Liver (tissue), 8 donors: ENCODE measurements at regions not wholly inside any gene's neighbourhood (a gene's known extent, or its start where the extent isn't known, plus 50 kb on each side); places are given as distances from the start of the nearest gene placed in this dataset.
"Not testable (repeated sequence)": the region's sequence is repeated elsewhere in the genome, so short reads cannot be mapped to it uniquely, and the experiment has no call there.

Experiments used
- DNase-seq: peaks from one replicate; pipeline ENCODE4 v3.0.0-alpha.2; 2017; ENCODE audit warnings: low spot score
- H3K27ac ChIP-seq, 2 donors: one replicate each; pipeline ENCODE4 v1.7.0; 2013; ENCODE audit warnings: inconsistent platforms in 2 of 2, low read length in 2 of 2, control low read depth in 1 of 2, low read depth in 1 of 2, mild to moderate bottlenecking in 1 of 2
- H3K27me3 ChIP-seq, 4 donors: one replicate each; pipeline versions ENCODE4 v1.6.1 to v1.7.0; 2013; ENCODE audit warnings: low read length in 3 of 4, inconsistent platforms in 1 of 4, mild to moderate bottlenecking in 1 of 4, moderate library complexity in 1 of 4; ENCODE audit not compliant: control insufficient read depth in 4 of 4, insufficient read depth in 4 of 4
- H3K36me3 ChIP-seq, 4 donors: one replicate each; pipeline versions ENCODE4 v1.6.1 to v1.7.0; 2013; ENCODE audit warnings: low read length in 3 of 4, mild to moderate bottlenecking in 3 of 4, low read depth in 1 of 4, moderate library complexity in 1 of 4; ENCODE audit not compliant: control insufficient read depth in 4 of 4, insufficient read depth in 3 of 4
- H3K4me1 ChIP-seq, 4 donors: one replicate each; pipeline versions ENCODE4 v1.6.1 to v1.7.0; 2013; ENCODE audit warnings: low read length in 3 of 4, mild to moderate bottlenecking in 3 of 4, moderate library complexity in 1 of 4; ENCODE audit not compliant: control insufficient read depth in 4 of 4, insufficient read depth in 4 of 4
- H3K4me3 ChIP-seq, 3 donors: one replicate each; pipeline versions ENCODE4 v1.6.1 to v1.7.0; 2013; ENCODE audit warnings: low read length in 3 of 3, control low read depth in 1 of 3, low read depth in 1 of 3, mild to moderate bottlenecking in 1 of 3
- H3K9ac ChIP-seq, 2 donors: one replicate each; pipeline ENCODE4 v1.7.0; 2013; ENCODE audit warnings: low read length in 2 of 2, mild to moderate bottlenecking in 2 of 2, moderate library complexity in 2 of 2, control low read depth in 1 of 2, low read depth in 1 of 2
- H3K9me3 ChIP-seq, 4 donors: one replicate each; pipeline versions ENCODE4 v1.6.1 to v1.7.0; 2013; ENCODE audit warnings: low read length in 3 of 4; ENCODE audit not compliant: control insufficient read depth in 4 of 4
- ATF3 ChIP-seq: IDR thresholded peaks from 2 replicates; pipeline ENCODE4 v1.6.1; 2016; ENCODE audit warnings: antibody characterized with exemption
- CTCF ChIP-seq: fragments of 150-350 bp; IDR thresholded peaks from 2 replicates; pipeline ENCODE4 v1.5.1; 2017; ENCODE audit warnings: improper control_type of control experiment, low read depth, low read length; ENCODE audit not compliant: missing input control
- EGR1 ChIP-seq, 2 donors: IDR thresholded peaks; 2 replicates each; pipeline ENCODE4 v1.6.1; 2016 to 2018; ENCODE audit warnings: antibody characterized with exemption in 2 of 2, low read depth in 2 of 2
- FOXA1 ChIP-seq: IDR thresholded peaks from 2 replicates; pipeline ENCODE4 v1.6.1; 2016; ENCODE audit warnings: antibody characterized with exemption
- FOXA2 ChIP-seq: IDR thresholded peaks from 2 replicates; pipeline ENCODE4 v1.6.1; 2016; ENCODE audit warnings: antibody characterized with exemption
- GABPA ChIP-seq, 2 donors: IDR thresholded peaks in 1 of 2; conservative IDR thresholded peaks in 1 of 2; 2 replicates each; pipeline ENCODE4 v1.6.1; 2016; ENCODE audit warnings: antibody characterized with exemption in 2 of 2, mild to moderate bottlenecking in 1 of 2, moderate library complexity in 1 of 2
- HNF4A ChIP-seq, 2 donors: conservative IDR thresholded peaks; 2 replicates each; pipeline ENCODE4 v1.6.1; 2016; ENCODE audit warnings: antibody characterized with exemption in 2 of 2, mild to moderate bottlenecking in 2 of 2
- HNF4G ChIP-seq: IDR thresholded peaks from 2 replicates; pipeline ENCODE4 v1.6.1; 2016; ENCODE audit warnings: antibody characterized with exemption
- JUND ChIP-seq, 2 donors: IDR thresholded peaks; 2 replicates each; pipeline ENCODE4 v1.6.1; 2016; ENCODE audit warnings: antibody characterized with exemption in 2 of 2
- MAX ChIP-seq: IDR thresholded peaks from 2 replicates; pipeline ENCODE4 v1.6.1; 2016; ENCODE audit warnings: antibody characterized with exemption
- NR2F2 ChIP-seq: IDR thresholded peaks from 2 replicates; pipeline ENCODE4 v1.6.1; 2016; ENCODE audit warnings: antibody characterized with exemption
- RAD21 ChIP-seq, 2 donors: IDR thresholded peaks; 2 replicates each; pipeline ENCODE4 v1.6.1; 2016; ENCODE audit warnings: antibody characterized with exemption in 2 of 2, mild to moderate bottlenecking in 2 of 2
- RXRA ChIP-seq, 2 donors: IDR thresholded peaks; 2 replicates each; pipeline ENCODE4 v1.6.1; 2017 to 2018; ENCODE audit warnings: antibody characterized with exemption in 2 of 2, mild to moderate bottlenecking in 1 of 2
- SP1 ChIP-seq: IDR thresholded peaks from 2 replicates; pipeline ENCODE4 v1.6.1; 2018; ENCODE audit warnings: antibody characterized with exemption, mild to moderate bottlenecking
- TAF1 ChIP-seq: conservative IDR thresholded peaks from 2 replicates; pipeline ENCODE4 v1.6.1; 2016; ENCODE audit warnings: antibody characterized with exemption, mild to moderate bottlenecking
- YY1 ChIP-seq: IDR thresholded peaks from 2 replicates; pipeline ENCODE4 v1.6.1; 2016; ENCODE audit warnings: antibody characterized with exemption, mild to moderate bottlenecking
- WGBS: extraction: QIAGEN DNeasy Blood & Tissue Kit; methylation state at CpG from one replicate; pipeline ENCODE4 v1.1.7; 2013; 5-methylcytosine and 5-hydroxymethylcytosine counted together
- TF ChIP-seq, protein P1 (sequence below): IDR thresholded peaks from 2 replicates; pipeline ENCODE4 v1.6.1; 2016; ENCODE audit warnings: antibody characterized with exemption
- donor health status: healthy.
- donor health status: healthy.
- donor health status: healthy.
- donor health status: healthy.
- donor health status: healthy.

DNA sequence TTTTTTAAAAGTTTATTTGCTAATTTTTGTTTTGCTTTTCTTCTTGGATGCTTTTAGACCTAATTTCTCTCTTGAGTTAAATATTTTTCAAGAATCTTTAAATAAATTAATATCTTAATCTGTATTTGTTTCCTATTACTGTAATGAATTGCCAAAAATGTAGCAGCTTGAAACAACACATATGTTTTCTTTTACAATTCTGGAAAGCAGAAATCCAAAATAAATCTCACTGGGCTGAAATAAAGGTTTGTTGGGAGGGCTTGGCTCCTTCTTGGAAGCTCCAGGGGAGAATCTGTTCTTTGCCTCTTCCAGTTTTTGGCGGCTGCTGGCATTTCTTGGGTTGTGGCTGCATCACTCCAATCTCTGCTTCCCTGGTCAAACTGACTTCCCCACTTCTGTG, 658.1 kb upstream of the ARRDC3 start:
- no peak for DNase-seq
- H3K9ac ChIP-seq, result no peak overlapping the region
- H3K4me1 ChIP-seq, result no peaks in the 10 kb centered on the region
- no peaks in the 10 kb centered on the region for H3K9me3 ChIP-seq
- no peaks in the 10 kb centered on the region for H3K27me3 ChIP-seq
- H3K4me3 ChIP-seq, result no peak overlapping the region
- H3K36me3 ChIP-seq, result no peaks in the 10 kb centered on the region
- TF ChIP-seq FOXA2 (no peak), RXRA (IDR thresholded peaks at IDR 0.05) (no peak), EGR1 (IDR thresholded peaks at IDR 0.05; ENCODE audit: low read depth in 2 of 2) (no peak), RAD21 (IDR thresholded peaks at IDR 0.05) (no peak), MAX (no peak), CTCF (no peak), HNF4A (conservative IDR thresholded peaks at IDR 0.05) (no peak), GABPA (IDR thresholded peaks at IDR 0.05 in 1 of 2, conservative IDR thresholded peaks at IDR 0.05 in 1 of 2) (no peak), YY1 (no peak), FOXA1 (no peak), NR2F2 (no peak), JUND (IDR thresholded peaks at IDR 0.05) (no peak), SP1 (no peak), HNF4G (no peak)
- TF ChIP-seq, protein P1, sequence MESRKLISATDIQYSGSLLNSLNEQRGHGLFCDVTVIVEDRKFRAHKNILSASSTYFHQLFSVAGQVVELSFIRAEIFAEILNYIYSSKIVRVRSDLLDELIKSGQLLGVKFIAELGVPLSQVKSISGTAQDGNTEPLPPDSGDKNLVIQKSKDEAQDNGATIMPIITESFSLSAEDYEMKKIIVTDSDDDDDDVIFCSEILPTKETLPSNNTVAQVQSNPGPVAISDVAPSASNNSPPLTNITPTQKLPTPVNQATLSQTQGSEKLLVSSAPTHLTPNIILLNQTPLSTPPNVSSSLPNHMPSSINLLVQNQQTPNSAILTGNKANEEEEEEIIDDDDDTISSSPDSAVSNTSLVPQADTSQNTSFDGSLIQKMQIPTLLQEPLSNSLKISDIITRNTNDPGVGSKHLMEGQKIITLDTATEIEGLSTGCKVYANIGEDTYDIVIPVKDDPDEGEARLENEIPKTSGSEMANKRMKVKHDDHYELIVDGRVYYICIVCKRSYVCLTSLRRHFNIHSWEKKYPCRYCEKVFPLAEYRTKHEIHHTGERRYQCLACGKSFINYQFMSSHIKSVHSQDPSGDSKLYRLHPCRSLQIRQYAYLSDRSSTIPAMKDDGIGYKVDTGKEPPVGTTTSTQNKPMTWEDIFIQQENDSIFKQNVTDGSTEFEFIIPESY, result no peak
- WGBS, result 82% methylated on average over 1 of the region's 1 CpG
- H3K27ac ChIP-seq, result no peak overlapping the region

GRCh38 chr5:92029792-92030191, 646.7 kb upstream of the ARRDC3 start:
- H3K27me3 ChIP-seq, DNase-seq, H3K9ac ChIP-seq, H3K4me1 ChIP-seq, H3K27ac ChIP-seq, H3K4me3 ChIP-seq, H3K9me3 ChIP-seq, H3K36me3 ChIP-seq: not testable (repeated sequence)
- 91% methylated on average over 2 of the region's 2 CpGs for WGBS

DNA sequence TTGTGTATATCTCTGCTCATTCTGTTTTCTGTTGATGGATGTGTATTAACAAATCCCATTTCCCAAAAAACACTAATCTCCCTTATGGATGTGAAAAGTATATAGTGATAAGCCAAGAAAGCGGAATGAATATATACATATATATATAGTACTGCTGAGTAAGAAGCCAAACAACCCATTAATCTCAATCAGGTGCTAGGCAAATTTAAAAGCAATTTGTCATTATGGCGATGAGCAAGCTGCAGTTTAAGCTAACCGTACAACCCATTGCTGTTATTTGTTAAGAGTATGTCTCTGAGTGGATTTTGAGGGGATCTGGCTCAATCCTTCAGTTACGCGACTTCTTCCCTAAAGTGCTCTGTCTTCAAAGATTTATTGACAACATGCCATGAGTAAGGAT, 640.4 kb upstream of the ARRDC3 start:
- H3K27ac ChIP-seq, result no peak overlapping the region
- no peaks in the 10 kb centered on the region for H3K36me3 ChIP-seq
- H3K27me3 ChIP-seq, result no peaks in the 10 kb centered on the region
- no peaks in the 10 kb centered on the region for H3K9me3 ChIP-seq
- no peak for TF ChIP-seq CTCF
- no peak for TF ChIP-seq TAF1
- TF ChIP-seq, protein P1, result no peak
- TF ChIP-seq NR2F2, result no peak
- TF ChIP-seq YY1, result no peak
- TF ChIP-seq RXRA (IDR thresholded peaks at IDR 0.05), result no peak
- no peak for TF ChIP-seq GABPA (IDR thresholded peaks at IDR 0.05 in 1 of 2, conservative IDR thresholded peaks at IDR 0.05 in 1 of 2)
- TF ChIP-seq FOXA1, result no peak
- TF ChIP-seq EGR1 (IDR thresholded peaks at IDR 0.05; ENCODE audit: low read depth in 2 of 2), result no peak
- TF ChIP-seq RAD21 (IDR thresholded peaks at IDR 0.05), result no peak
- TF ChIP-seq ATF3, result no peak
- WGBS, result 86% methylated on average over 5 of the region's 5 CpGs
- H3K4me3 ChIP-seq, result no peak overlapping the region
- no peak overlapping the region for H3K9ac ChIP-seq
- no peaks in the 10 kb centered on the region for H3K4me1 ChIP-seq
- no peak for DNase-seq
